ENCODE measurements at regions not wholly inside any gene's neighbourhood (a gene's known extent, or its start where the extent isn't known, plus 50 kb on each side); places are given as distances from the start of the nearest gene placed in this dataset.

- intact Hi-C loops (cut with DNase I; ENCODE audit: low total_unique reads) = no loop called here
- Histone ChIP-seq H3K27ac (no peak overlapping the region), H3K9me3 (no peaks in the 10 kb centered on the region), H3K36me3 (ENCODE audit: low read depth, missing control alignments) (no peaks in the 10 kb centered on the region), H3K4me3 (no peak overlapping the region), H3K27me3 (no peaks in the 10 kb centered on the region), H3K4me1 (no peaks in the 10 kb centered on the region)
- no peak for DNase-seq
- 64 to 66% methylated on average over 2 of the region's 2 CpGs for WGBS, 2 donors
- TF ChIP-seq, protein P1, sequence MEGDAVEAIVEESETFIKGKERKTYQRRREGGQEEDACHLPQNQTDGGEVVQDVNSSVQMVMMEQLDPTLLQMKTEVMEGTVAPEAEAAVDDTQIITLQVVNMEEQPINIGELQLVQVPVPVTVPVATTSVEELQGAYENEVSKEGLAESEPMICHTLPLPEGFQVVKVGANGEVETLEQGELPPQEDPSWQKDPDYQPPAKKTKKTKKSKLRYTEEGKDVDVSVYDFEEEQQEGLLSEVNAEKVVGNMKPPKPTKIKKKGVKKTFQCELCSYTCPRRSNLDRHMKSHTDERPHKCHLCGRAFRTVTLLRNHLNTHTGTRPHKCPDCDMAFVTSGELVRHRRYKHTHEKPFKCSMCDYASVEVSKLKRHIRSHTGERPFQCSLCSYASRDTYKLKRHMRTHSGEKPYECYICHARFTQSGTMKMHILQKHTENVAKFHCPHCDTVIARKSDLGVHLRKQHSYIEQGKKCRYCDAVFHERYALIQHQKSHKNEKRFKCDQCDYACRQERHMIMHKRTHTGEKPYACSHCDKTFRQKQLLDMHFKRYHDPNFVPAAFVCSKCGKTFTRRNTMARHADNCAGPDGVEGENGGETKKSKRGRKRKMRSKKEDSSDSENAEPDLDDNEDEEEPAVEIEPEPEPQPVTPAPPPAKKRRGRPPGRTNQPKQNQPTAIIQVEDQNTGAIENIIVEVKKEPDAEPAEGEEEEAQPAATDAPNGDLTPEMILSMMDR (IDR thresholded peaks at IDR 0.05) = no peak
- TF ChIP-seq POLR2A (IDR thresholded peaks at IDR 0.05) = no peak
Measured at GRCh38 chr5:147050172-147050571, 171.6 kb upstream of the PPP2R2B start.

DNA sequence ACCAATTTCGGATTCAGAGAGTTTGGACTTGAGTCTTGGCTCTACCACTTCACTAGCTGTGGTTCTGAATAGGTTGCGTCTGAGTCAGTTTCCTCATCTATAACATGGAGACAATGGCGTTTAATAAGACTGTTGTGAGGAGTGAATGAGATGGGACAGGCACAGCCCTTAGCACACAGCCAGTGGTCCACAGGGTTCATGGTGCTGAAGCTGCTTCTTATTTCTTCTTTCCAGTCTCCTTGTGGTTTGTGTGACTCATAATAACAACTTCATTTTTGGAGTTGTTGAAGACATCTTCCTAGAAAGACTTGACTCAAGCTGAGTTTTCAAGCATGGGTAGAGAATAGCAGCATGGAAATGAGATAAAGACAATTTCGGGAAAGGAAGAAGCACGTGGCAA is 172.6 kb upstream of the PPP2R2B start:
- Histone ChIP-seq H3K27me3 (no peaks in the 10 kb centered on the region), H3K4me3 (no peak overlapping the region), H3K36me3 (ENCODE audit: low read depth, missing control alignments) (no peaks in the 10 kb centered on the region), H3K27ac (no peak overlapping the region), H3K9me3 (no peaks in the 10 kb centered on the region), H3K4me1 (no peaks in the 10 kb centered on the region)
- DNase-seq = no peak
- WGBS, 2 donors = 91 to 95% methylated on average over 5 of the region's 5 CpGs
- intact Hi-C loops (cut with DNase I; ENCODE audit: low total_unique reads) = no loop called here
- TF ChIP-seq POLR2A (IDR thresholded peaks at IDR 0.05) = no peak
- TF ChIP-seq, protein P1 (IDR thresholded peaks at IDR 0.05) = no peak

DNA sequence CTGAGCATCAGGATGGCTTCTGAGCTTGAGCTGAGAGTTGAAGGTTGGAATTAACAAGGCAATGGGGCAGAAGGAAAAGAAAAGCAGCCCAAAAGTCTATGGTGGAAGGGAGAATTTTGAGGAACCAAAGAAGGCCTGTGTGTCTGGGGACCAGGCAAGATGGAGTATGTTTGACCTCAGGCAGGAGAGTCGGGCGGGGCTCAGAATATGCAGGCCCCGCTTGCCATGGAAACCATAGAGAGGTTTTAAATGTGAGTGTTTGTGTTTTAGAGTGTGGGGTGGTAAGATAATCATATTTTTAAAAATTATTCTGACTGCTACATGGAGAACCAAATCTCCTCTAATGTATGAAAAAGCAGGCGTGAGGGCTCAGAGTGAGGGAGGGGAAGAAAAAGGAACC is 174.0 kb upstream of the PPP2R2B start:
- no peaks in the 10 kb centered on the region for H3K36me3 ChIP-seq (ENCODE audit: low read depth, missing control alignments)
- H3K27ac ChIP-seq = no peak overlapping the region
- H3K4me1 ChIP-seq = no peaks in the 10 kb centered on the region
- H3K9me3 ChIP-seq = no peaks in the 10 kb centered on the region
- TF ChIP-seq, protein P1 (IDR thresholded peaks at IDR 0.05) = no peak
- no peak for TF ChIP-seq POLR2A (IDR thresholded peaks at IDR 0.05)
- 91 to 92% methylated on average over 4 of the region's 4 CpGs for WGBS, 2 donors
- intact Hi-C loops (cut with DNase I; ENCODE audit: low total_unique reads) = no loop called here
- no peaks in the 10 kb centered on the region for H3K27me3 ChIP-seq
- DNase-seq = no peak
- no peak overlapping the region for H3K4me3 ChIP-seq

DNA sequence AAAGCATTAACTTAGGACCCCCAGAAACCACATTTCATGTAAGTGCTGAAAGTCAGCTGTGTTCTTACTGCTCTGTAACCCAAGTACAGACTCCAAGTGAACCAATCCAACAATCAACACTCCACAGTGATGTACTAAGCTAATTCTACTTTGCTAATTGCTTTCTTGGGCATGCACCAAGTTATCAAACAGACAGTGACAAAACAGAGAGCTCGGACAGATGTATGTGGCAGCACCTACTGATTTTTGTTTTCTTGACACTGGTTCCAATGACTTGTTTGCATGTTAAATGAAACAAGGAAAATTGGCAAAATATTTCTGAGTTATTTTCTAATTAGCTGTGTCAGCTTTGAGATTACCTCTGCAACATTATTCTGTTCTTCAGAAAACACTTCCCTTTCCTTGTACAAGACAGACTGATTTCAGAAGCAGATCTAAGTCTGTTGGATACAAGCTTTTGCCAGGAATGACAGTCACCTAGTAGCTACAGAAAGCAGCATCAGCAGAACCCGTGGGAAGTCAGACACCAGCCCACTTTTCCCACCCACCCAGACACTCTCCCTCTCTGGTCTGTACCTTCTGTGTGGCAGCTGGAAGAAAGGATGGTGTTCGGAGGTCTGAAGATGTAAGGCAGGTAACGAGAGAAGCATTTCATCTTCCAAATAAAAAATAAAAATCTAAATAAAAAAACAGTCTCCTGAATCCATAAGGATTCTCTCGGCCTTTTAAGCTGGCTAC is 176.7 kb upstream of the PPP2R2B start:
- WGBS, 2 donors = 64 to 72% methylated on average over 5 of the region's 5 CpGs
- Histone ChIP-seq H3K36me3 (ENCODE audit: low read depth, missing control alignments) (no peaks in the 10 kb centered on the region), H3K4me1 (no peaks in the 10 kb centered on the region), H3K27ac (no peak overlapping the region), H3K27me3 (no peaks in the 10 kb centered on the region), H3K9me3 (no peaks in the 10 kb centered on the region), H3K4me3 (no peak overlapping the region)
- intact Hi-C loops (cut with DNase I; ENCODE audit: low total_unique reads) = no loop called here
- no peak for TF ChIP-seq POLR2A (IDR thresholded peaks at IDR 0.05)
- TF ChIP-seq, protein P1 (IDR thresholded peaks at IDR 0.05) = no peak
- no peak for DNase-seq
